Stimulated activated CD4-positive, alpha-beta T cell treated with anti-CD3 and anti-CD28 coated beads, Interleukin-1b, Interleukin-23, amount 100 ng/mL, for 48 hours (primary cell): ENCODE measurements at regions not wholly inside any gene's neighbourhood (a gene's known extent, or its start where the extent isn't known, plus 50 kb on each side); places are given as distances from the start of the nearest gene placed in this dataset.
A peak's percentile ranks its signal among the peaks of the same experiment; 100 is the strongest.

ENCODE experiments used
- DNase-seq: peaks from one replicate; pipeline ENCODE4 v3.0.0-alpha.2; 2020

GRCh38 chr4:180637616-180638015 is 1605.6 kb upstream of the TENM3 start:
- DNase-seq = no peak

DNA sequence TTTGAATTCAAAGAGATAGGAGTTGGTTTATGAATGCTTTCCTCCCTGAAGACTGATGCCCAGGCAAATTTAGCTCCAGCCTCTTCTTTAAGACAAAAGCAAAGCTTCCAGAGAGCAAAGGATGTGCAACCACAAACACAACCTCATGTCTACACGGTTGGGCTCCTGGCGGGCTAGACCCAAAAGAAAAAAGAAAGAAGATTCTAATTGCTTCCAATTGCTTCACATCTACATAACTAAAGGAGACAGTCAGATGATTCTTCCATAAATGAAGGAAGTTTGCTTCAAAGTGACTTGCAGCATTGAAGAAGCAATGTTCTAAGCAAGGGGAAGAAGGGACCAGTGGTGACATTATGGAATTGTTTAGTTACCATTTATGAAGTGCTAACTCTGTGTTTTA is 1603.0 kb upstream of the TENM3 start:
- no peak for DNase-seq

GRCh38 chr4:180641495-180641894 is 1601.7 kb upstream of the TENM3 start:
- no peak for DNase-seq

DNA sequence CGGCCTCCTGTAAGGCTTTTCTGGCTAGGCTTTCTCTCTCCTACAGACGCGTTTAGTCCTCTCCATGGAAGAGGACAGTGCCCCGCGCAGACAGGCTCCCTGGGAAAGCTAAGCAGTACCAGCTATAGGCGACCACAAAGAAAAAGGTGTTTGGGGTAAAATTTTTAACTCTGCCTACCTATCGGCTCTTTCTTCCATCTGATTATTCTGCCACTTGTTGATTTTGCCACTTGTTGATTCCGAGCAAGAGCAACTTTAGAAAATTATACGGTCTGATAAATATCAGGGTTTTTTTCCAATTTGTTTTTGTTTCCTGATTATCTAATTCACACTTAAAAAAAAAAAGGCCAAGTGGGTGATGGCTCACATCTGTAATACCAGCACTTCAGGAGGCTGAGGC is 1600.5 kb upstream of the TENM3 start:
- no peak for DNase-seq

DNA sequence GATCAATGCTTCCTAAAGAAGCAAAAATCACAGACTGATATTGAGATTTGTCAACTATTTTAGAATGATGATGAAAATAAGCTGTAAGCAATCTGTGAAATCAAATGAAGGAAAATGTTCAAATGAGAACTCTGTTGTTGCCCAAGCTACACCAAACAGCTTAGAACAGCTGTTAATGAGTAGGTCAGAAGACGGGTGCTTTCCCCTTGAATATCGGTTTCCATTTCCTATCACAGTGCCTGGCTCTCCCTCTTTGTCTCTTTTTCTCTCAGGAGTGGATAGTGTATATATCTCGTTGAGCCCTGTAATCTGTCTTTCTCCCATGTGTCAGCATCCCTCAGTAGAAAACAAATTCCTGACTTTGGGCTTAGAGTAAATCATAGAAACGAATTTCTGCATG is 1592.9 kb upstream of the TENM3 start:
- DNase-seq = no peak

GRCh38 chr4:180652533-180652932 is 1590.7 kb upstream of the TENM3 start:
- no peak for DNase-seq

DNA sequence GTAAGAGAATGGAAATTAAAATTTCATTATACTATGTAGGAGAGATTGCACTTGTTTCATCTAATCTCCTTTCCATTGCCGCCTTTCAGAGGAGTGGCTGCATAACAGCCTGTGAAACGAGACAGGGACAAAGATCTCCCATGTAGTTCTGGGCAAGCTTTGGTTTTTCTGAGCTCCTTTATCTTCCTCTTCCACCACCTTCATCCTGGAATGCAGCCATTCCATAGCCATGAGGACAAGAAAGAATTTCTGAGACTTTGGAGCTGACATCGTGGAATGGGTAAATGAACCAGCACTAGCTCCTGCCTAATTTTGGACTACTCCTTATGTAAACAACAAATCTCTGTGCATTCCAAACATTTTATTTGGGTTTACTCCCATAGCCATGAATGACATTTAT is 1587.3 kb upstream of the TENM3 start:
- no peak for DNase-seq

- DNase-seq = no peak
These were observed 1585.3 kb upstream of the TENM3 start for GRCh38 chr4:180657881-180658280.

DNA sequence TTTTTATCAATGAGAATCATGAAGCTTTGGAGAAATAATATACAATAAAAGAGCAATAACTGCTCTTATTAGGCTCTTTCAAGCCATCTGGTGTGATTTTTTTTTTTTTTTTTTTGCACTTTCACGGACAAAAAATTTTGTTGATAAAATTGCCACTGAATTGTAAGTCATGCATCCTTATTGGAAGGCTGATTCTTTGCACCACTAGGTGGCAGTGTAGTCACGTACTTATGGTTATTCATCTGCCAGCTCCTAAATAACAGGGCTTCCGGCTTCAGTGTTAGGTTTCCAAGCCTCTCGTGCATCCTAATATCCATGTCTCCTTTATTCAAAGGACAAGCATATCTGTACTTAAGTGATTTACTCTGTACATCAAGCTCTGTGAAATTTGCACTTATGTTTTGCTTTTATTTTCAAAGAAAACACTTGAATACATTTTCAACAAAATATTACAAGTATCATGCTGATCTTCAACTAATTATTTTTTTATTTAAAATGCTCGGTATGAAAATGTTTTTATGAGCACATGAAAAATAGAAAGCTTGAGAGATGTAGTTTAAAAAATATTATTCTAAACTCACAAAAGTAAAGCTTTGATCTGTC is 1578.3 kb upstream of the TENM3 start:
- peak; percentile 44 for DNase-seq

DNA sequence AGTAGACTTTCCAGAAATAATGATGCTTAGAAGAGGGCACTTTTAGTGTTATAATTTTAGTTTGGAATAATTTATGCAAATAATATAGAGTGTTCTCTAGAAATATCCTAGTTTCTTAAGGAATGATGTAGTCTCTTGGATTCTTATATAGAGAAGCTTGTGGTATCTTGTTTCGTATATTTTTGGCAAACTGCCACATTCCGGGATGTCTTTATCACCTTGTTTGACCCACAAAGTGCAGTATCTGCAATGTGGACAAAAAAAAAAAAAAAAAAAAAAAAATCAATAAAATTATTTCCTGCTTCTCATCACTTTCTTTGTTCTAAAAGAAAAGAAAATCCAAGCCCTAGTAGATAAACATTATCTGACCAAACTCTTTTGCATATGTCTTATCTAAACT is 1577.7 kb upstream of the TENM3 start:
- no peak for DNase-seq

DNA sequence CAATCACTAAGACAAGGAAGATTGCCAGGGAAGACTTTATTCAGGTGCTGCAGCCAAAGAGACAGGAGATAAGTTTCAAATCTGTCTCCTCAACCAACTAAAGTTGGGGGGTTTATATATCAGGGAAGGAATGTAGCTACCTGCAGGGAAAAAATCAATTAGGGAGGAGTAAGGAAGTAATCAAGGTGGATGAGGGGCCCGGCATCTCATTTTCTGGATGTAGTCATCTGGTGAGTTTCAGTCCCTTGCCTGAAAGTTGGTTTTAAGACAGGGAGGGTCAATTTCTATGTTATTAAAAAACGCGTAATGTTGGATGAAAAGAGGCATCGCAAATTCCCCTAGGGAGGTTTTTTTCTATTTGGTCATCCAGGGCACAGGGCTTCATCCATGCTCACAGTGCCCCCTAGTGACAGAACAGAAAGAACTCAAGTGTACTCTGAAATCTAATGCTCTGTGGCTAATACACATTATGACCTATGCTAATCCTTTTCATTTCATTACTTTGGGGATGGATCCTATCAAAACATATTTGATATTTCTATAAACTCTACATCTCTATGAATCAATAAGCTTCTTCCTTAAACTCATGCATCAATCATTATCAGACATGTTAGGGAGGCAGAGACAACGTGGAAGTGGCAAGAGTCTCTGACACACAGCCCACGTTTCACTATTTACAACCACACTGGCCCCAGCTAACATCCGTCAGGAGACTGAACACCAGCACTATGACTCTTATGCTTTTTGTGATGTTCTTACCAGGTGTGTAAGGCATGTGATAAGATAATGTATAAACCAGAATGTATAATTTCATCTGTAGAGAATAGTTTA is 1577.0 kb upstream of the TENM3 start:
- DNase-seq = peak; percentile 5

- no peak for DNase-seq
These were observed 1574.5 kb upstream of the TENM3 start for GRCh38 chr4:180668732-180669131.

DNA sequence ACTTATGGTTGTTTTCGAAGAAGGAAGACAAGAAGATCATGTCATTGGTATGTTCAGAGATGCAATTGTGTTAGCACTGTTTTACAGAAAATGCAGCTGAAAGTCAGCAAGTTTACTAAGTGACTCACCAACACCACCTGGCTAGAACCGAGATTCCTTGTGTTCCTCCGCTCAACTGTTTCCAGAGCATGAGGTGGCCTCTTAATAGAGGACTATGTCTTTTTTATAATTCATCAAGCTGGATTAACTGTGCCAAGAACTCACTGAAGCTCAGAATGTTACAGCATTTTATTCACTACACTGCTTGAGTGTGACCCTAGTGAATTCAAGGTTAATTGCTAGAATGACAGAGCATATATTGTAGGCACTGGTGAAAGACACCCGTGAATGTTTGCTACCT is 1573.5 kb upstream of the TENM3 start:
- no peak for DNase-seq

DNA sequence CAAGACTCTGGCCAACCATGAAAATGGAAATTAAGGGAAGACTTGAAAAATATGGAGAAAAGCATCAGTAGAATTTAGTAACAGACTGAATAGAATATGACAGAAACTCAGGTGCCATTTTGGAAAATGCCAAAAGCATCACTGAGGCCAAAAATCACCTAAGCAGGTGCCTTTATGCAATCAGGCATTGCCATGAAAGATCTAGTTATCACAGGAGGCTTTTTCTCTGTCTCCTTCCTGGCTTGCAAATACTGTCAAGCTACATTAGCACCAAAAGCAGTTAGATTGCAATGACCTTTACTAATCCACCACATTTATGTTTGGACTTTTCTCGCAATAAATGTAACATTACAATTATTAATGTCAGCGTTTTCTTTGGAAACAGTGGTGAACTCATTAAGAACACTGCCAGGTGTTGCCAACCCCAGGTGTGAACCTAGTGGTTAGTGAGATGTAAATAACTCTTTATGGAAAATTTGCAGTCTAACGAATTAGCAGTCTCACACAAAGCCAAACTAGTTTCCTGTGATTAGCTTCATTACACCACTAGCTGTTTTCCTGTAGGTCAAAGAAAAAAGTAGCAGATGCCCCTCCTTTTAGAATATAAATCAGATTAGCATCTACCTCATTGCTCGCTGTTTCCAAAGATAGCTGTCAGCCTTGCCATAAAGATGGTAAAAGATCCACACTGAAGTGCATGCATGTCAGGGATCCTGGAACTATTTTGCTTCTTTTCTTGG is 1568.4 kb upstream of the TENM3 start:
- no peak for DNase-seq

GRCh38 chr4:180675359-180675650 is 1567.9 kb upstream of the TENM3 start:
- DNase-seq = no peak

DNA sequence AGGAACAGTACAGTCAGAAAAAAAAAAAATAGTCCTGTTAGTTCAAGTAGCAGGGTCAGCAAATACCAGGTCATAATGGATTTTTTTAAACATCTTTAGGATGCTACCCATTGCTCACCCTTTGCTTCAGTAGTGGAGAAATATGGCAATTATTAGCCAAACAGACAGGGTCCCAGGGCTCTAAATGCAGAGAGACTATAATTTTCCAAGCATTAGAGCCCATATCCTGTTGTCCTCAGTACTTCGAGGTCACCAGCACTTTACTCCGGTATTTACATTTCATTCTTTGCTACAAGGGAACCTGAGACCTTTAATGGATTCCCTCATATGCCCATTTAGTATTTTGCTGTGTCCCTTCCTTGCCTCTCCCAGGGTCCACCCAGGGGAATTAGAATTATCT is 1562.9 kb upstream of the TENM3 start:
- DNase-seq = no peak

DNA sequence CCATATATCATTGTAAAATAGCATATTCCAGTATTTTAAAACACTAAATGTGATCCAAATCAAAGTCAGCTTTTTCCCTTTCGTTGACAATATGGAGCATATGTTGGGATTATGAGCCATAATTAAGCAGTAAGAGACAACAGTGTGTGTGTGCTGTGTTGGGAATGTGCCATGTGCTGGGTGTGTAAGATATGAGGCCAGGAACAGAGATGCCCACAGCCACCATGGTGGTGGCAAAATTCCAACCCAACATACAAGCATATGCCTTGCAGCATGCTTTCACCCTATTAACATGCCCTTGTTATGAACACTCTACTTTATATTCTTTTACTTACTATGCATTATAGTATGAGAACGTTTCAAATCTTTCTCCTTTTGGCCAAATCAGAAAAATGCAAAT is 1560.4 kb upstream of the TENM3 start:
- DNase-seq = no peak

DNA sequence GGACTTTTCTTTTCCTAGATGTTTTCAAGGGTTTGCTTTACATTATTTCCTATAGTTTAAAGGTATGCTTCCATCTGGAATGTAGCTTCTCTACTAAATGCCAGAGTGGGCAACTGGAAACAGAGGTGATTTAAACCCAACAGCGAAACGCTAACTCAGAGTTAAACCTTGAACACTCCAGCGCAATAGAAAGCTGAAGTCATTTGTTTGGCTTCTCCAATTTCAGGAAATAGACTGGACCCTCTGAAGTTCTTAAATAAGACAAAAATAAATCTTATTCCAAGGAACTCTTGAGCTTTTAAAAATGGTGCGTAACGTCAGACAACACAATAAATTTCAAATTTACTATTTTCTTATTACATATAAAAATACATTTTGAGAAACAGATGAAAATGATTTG is 1560.0 kb upstream of the TENM3 start:
- no peak for DNase-seq

GRCh38 chr4:180688480-180688879 is 1554.7 kb upstream of the TENM3 start:
- DNase-seq = no peak

GRCh38 chr4:180694875-180695274 is 1548.3 kb upstream of the TENM3 start:
- DNase-seq = no peak

- no peak for DNase-seq
These were observed 1547.4 kb upstream of the TENM3 start for GRCh38 chr4:180695851-180696250.

- DNase-seq = no peak
These were observed 1546.6 kb upstream of the TENM3 start for GRCh38 chr4:180696460-180697092.

DNA sequence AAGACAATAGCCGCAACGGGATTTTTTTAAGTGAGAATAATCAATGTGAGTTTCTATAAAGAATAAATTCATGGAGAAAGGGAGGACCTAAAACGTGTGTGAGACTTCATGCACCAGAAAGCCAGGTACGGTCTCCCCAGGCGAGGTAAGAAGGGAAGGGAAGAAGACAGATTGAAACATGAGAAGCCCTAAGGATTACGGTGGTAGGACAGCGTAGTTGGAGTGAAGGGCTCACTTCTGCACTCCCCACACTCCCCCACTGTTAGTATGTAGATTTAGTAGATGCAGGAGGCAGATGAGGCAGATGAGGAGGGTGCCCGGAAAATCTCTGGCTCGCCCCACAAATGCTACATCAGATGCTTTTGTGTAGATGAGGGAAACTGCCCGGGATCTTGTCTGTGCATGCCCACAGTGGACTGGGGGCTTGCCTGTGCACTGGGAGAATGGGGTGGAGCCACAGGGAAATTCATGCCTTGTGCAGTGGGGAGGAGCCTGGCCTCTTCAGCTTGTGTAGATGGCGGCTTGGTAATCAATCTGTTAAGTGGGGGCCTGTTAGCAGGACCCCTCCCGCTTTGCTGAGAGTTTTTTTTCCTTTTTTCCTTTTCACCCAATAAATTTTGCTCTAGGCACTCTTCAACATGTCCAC is 1544.5 kb upstream of the TENM3 start:
- DNase-seq = no peak
